Astrocyte of the spinal cord (primary cell): ENCODE measurements at regions not wholly inside any gene's neighbourhood (a gene's known extent, or its start where the extent isn't known, plus 50 kb on each side); places are given as distances from the start of the nearest gene placed in this dataset.

ENCODE experiments used
- DNase-seq: peaks from one replicate; pipeline ENCODE4 v3.0.0; 2011; ENCODE audit warnings: low read depth, low spot score
- H3K4me3 ChIP-seq: 2 replicates; pipeline ENCODE4 v1.5.1; 2011; ENCODE audit warnings: low read depth, mild to moderate bottlenecking, low read length, moderate library complexity
- in situ Hi-C: cut with HindIII; loops from 2 replicates; pipeline ENCODE4 v1.10.0; 2017; ENCODE audit warnings: low sequenced_read_pairs
- TF ChIP-seq, protein P1 (sequence below): IDR thresholded peaks from 2 replicates; pipeline ENCODE4 v1.5.1; 2012; ENCODE audit warnings: low read depth, mild to moderate bottlenecking, low read length, inconsistent platforms

DNA sequence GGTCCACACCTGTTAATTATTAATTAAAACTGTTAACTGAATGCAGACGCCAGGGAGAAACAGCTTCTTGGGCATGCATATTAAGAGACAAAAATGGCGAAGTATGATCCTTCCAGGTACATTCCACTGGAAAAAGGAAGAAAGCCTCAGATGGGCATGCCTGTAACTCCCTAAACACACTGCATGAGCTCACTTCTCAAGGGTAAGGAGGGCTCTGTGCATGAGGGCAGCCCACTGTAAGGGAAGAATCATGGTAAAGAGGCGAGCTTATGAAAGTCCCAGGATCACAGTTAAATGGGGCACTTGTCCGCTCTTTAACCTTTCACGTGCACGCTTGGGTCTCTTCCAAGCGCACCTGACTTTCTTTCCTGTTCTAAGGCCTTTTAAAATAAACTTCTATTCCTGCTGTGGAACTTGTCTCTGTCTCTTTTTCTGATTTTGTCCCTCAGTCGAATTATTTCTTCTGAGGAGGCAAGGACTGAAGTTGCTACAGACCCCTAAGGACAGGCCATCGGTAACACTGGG, 321.7 kb downstream of the PPP1R2C start:
- in situ Hi-C loops, result no loop called here
- DNase-seq, result no peak
- TF ChIP-seq, protein P1, sequence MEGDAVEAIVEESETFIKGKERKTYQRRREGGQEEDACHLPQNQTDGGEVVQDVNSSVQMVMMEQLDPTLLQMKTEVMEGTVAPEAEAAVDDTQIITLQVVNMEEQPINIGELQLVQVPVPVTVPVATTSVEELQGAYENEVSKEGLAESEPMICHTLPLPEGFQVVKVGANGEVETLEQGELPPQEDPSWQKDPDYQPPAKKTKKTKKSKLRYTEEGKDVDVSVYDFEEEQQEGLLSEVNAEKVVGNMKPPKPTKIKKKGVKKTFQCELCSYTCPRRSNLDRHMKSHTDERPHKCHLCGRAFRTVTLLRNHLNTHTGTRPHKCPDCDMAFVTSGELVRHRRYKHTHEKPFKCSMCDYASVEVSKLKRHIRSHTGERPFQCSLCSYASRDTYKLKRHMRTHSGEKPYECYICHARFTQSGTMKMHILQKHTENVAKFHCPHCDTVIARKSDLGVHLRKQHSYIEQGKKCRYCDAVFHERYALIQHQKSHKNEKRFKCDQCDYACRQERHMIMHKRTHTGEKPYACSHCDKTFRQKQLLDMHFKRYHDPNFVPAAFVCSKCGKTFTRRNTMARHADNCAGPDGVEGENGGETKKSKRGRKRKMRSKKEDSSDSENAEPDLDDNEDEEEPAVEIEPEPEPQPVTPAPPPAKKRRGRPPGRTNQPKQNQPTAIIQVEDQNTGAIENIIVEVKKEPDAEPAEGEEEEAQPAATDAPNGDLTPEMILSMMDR, result no peak
- H3K4me3 ChIP-seq, result no peak overlapping the region

DNA sequence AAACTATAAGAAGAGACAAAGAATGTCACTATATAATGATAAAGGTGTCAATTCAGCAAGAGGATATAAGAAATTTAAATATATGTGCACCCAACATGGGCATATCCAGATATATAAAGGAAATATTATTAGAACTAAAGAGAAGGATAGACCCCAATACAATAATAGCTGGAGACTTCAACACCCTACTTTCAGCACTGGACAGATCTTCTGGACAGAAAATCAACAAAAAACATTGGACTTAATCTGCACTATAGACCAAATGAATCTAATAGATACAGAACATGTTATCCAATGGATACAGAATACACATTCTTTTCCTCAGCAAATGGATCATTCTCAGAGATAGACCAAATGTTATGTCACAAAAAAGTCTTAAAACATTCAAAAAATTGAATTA, 327.7 kb downstream of the PPP1R2C start:
- TF ChIP-seq, protein P1, result no peak
- no peak for DNase-seq
- in situ Hi-C loops, result no loop called here
- no peak overlapping the region for H3K4me3 ChIP-seq

DNA sequence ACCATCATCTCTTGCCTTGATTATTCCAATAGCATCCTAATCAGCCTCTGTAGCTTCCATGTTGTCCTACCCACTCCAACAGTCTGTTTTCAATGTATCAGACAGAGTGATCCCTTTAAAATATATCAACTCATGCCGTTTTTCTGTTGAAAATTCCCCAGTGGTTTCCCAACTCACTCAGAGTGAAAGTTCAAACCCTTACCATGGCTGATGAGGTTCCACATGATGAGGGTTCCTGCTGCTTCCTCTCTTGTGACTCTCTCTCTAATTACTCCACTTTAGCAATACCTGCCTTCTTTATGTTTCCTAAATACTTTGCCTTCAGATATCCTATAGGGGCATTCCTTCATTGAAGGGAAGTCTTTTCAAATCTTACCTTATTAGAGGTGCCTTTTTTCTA, 334.7 kb downstream of the PPP1R2C start:
- in situ Hi-C loops, result no loop called here
- no peak overlapping the region for H3K4me3 ChIP-seq
- no peak for DNase-seq
- TF ChIP-seq, protein P1, result no peak

DNA sequence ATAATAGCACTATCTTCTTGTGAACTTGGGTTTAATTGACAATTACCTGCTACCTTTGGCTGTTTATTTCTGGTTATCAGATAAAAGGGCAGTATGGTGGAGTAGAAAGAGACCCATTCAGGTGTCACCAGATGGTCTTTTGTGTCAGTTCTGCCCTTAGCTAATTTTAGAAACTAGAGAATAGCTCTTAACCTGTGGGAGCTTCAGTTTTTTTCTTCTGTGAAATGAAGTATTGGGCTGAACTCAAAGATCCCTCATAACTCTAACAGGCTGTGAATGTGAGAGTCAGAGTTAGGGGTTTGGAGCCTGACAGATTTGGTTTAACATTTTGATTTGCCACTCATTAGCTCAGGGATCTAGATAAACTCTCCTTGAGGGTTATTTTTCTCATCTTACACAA, 335.2 kb downstream of the PPP1R2C start:
- no peak overlapping the region for H3K4me3 ChIP-seq
- DNase-seq, result no peak
- TF ChIP-seq, protein P1, result no peak
- in situ Hi-C loops, result no loop called here

DNA sequence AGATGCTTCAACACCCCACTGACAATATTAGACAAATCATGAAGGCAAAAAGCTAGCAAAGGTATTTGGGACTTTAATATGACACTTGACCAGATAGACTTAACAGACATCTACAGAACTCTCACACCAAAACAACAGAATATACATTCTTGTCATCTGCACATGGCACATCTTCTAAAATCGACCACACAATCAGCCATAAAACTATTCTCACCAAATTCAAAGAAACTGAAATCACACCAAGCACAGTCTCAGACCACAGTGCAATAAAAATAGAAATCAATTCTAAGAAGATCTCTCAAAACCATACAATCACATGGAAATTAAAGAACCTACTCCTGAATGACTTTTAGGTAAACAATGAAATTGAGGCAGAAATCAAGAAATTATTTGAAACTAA, 340.8 kb downstream of the PPP1R2C start:
- no peak for DNase-seq
- H3K4me3 ChIP-seq, result no peak overlapping the region
- TF ChIP-seq, protein P1, result no peak
- in situ Hi-C loops, result no loop called here

DNA sequence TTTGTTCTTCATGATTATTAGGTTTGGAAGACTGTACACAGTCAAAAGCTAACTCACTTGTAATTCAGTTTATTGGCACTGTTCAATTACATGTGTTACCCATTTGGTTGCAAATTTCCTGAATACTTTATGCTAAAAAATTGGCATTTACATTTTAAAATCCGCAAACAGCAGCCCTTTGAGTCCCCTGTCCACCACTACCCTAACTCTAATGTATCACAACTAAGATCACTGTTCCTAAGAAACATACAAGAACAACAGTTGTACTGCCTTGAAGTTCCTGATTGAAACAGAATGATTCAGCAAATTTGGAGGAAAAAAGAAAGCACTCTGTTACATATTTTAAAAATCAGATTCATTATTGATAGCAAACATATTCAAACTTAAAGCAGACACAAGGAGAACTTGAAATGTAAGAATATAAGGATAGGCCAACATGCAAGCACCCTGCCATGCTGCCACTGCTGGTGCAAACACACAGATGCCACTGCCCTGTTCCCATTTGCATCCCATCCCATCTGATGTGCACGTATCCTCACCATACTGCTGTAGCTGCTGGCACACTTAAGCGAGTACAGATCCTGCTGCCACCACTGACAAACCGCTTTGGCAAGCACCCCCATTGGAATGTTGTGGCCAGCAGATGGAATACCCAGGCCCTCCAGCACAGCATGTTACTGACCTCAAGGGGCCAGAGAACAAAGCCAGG, 343.4 kb downstream of the PPP1R2C start:
- in situ Hi-C loops, result no loop called here
- no peak for DNase-seq
- TF ChIP-seq, protein P1, result no peak
- H3K4me3 ChIP-seq, result no peak overlapping the region

DNA sequence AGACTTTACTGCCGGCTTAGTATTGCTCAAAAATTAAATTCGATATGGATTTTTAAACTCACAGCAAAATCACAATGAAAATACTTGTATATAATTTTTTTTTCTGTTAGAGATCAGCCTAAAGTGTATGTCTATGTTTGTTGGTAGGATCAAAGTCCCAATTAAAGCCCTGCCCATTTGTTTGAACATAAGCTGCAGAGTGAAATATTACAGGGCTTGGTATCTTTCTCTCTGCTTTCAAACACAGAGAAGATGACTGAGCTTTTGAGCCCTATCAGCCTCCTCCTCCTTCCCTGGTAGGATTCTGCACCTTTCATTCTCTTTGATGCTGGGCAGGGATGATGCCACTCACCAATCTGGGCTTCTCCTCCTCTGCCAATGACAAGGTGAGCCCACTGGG, 345.4 kb downstream of the PPP1R2C start:
- in situ Hi-C loops, result no loop called here
- H3K4me3 ChIP-seq, result no peak overlapping the region
- TF ChIP-seq, protein P1, result no peak
- no peak for DNase-seq
